GM18870 (cell line): ENCODE measurements at regions not wholly inside any gene's neighbourhood (a gene's known extent, or its start where the extent isn't known, plus 50 kb on each side); places are given as distances from the start of the nearest gene placed in this dataset.
"Not testable (repeated sequence)": the region's sequence is repeated elsewhere in the genome, so short reads cannot be mapped to it uniquely, and the experiment has no call there.

Experiments
- ATAC-seq: cut with Tn5 transposase; IDR thresholded peaks from one replicate; pipeline ENCODE4 v1.9.1; 2021; ENCODE audit warnings: moderate library complexity; ENCODE audit not compliant: unreplicated experiment

DNA sequence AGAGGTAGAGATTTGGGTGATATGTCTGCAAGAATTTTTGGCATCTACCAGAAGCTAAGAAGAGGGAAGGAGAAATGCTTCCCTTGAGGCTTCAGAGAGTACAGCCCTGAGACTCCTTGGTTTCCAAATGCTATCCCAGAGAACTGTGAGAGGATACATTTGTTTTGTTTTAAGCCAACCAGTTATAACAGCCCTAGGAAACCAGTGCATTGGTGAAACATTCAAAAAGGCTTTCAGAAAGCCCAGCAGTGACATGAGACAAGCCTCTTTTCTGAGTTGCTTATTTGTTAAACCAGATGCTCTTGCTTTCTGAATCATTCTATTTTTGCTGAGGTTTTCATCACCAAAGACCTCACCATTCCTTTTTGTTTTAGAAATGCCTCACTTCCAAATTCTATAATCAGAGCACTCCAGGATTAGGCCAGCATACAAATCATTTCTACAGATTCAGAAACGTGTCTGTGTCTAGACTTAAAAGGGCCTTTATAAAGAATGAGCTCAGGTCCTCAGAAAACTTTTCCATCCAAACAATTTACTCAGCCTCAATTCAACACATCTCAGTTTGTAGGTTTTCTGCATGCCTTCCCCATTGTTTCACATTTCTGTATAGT is 1617.8 kb upstream of the FLRT2 start:
- ATAC-seq, result no peak

DNA sequence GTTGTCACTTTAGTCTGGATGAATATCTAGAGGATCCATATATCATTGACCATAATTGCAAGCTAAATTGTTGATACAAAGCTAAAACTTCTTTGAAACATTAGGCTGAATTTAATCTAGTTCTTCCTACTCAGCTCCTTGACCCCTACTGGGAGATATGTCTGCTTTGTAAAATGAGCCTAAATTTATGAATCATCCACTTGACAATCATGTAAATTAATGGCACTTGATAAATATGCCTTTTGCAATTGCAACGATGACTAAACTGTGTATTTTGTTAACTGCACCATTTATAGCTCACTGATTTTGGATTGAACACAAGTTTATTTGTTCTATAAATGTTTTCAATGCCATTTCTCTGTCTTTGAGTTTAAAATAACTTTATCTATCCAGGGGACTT is 1616.5 kb upstream of the FLRT2 start:
- ATAC-seq, result no peak

DNA sequence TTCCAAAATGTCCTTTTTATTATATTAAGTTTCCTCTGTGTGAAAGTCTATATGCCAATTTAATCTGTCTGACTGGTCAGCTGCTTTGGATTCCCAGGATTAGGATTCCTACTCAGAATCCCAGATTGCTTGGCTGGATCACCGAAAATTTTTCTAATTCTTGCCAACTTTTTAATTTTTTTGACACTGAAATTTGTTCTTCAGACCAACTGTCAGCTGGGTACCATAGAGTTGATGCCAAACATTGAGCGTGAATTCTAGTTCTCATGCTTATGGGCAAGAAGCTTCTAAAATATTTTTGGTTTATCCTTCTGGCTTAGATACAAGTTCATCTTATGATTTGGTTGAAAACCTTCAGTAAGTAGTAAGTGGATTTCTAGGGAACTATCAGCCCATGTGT is 1611.4 kb upstream of the FLRT2 start:
- ATAC-seq, result no peak

DNA sequence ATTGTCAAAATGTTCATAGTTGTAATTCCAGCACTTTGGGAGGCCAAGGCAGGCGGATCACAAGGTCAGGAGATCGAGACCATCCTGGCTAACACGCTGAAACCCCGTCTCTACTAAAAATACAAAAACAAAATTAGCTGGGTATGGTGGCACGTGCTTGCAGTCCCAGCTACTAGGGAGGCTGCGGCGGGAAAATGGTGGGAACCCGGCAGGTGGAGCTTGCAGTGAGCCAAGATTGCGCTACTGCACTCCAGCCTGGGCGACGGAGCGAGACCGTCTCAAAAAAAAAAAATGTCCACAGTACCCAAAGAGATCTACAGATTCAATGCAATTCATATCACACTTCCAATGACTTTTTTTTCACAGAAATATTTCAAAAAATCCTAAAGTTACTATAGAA is 1610.3 kb upstream of the FLRT2 start:
- ATAC-seq, result not testable (repeated sequence)

DNA sequence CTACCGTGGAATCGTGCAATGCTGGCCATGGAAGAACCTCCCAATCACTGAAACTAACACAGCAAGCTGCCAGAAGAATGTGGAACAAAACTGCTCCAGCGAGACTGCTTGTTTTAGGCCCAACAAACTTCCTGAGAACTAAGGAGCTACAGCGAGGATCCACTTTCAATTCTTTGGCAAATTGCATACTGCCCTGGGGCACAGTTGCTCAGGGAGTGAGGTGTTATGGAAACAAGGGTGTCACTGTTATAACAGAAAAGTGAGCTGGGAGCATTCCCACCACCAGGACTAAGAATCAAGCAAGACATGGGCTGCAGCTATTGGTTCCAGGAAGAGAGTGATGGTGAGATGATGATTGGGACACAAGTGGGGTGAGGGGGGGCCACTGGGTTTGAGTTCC is 1606.1 kb upstream of the FLRT2 start:
- no peak for ATAC-seq

DNA sequence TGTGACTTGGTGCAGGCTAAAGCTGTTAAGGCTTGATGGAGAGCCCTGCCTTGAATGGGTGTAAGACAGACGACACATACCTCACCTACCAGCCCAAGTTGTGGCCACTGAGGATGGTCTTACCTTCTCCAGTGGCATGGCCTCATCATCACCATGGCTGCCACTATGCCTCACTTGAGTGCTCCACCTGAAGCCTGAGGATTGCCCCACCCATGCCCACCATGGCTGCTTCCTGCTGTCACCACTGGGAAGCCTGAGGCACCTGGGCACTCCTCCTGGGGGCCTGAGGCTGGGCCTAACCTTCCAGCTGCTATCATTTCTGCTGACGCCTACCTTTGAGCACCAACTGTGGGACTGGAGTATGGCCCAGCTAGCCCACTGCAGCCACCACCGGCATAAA is 1605.7 kb upstream of the FLRT2 start:
- ATAC-seq, result no peak

DNA sequence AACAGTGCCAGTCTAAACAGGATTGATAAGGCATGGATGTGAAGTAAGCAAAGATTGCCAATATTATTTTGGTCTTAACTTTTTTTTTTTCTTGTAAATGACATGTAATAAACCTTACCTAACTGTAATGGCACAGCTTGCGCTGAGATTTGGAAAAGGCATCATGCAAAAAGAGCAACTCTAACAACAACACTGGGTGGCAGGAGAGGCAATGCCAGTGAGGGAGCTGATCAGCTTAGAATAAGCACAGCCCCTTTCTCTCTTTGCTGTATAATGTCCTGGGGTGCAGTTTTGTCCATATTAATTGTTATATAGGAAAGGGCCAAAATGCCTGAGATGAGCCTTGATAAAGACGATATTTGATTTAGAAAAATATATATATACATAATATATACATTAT is 1589.7 kb upstream of the FLRT2 start:
- no peak for ATAC-seq

DNA sequence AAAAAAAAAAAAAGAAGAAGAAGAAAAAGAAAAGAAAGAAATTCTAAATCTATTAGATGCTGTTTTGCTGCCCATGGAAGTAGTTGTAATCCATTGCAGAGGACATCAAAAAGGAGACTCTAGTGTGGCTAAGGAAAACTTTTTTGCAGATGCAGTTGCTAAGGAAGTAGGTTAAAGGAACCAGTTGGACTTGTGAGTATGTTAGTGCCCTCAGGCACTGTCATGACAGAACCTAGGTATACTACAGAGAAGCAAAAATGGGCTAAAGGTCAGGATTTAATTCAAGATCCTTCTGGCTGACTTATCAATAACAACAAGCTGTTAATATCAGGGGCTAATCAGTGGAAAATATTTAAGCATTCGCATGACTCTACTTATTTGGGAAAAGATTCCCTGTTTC is 1571.6 kb upstream of the FLRT2 start:
- ATAC-seq, result no peak

DNA sequence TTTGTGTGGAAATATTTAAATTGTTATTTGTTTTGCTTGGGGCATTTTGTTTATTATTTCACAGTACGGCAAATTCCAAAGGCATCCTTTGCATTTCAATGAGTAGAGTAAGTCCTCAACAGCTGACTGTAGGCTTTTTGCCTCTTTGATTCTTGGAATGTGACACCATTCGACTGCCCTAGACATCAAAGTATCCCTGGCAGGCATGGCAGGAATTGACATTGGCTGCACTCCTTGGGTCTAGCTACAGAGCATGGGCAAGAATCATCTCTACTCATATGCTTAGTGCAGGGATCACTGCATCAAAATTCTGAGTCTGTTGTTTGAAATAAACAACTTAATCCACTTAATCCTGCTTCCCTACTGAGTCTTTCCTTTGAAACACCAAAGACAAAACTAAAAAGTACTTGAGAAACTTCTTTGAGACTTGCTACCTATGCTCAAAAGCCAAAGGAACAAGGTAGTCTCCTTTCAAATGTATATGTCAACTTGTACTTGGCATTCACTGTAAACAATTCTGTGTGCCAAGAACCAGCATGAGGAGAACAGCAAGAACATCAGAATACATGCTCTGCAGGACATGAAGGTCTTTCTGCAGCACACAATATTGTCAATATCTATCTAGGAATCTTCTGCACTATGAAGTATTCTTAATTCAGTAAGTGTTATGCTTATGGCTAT is 1569.0 kb upstream of the FLRT2 start:
- ATAC-seq, result no peak

DNA sequence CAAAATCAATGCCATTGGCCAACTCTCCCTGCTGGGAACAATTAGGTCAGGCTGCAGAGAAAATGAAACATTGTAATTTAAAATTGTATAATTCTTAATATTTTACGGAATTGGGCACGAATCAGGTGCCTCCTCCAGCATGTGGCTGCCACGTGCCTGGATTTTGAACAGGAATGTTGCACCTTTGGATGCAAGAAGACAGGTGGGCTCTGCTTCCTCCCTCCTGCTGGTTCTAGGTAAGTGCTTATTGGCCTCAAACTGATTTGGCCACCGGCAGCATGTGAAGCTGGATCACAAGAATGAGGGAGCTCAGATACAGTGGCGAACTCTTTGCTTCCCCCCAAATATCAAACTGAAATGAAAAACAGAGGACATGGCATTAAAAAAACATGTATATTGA is 1559.9 kb upstream of the FLRT2 start:
- no peak for ATAC-seq

DNA sequence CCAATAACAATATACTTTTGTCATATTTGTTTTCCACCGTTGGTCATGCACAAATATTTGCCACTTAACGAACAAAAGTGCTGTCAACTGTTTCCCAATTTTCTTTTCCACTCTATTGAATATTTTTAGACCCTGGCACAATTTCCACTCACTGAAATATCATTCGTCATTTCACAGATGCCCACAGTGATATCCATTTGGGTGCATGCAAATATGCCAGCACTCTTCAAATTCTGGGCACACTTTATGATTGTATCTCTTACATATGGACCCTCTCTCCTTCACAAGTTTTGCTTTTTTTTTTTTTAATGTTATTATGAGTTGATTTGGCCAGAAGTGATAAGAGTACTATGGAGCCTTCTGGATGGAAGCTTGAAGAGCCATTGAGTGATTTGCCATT is 1557.3 kb upstream of the FLRT2 start:
- no peak for ATAC-seq

DNA sequence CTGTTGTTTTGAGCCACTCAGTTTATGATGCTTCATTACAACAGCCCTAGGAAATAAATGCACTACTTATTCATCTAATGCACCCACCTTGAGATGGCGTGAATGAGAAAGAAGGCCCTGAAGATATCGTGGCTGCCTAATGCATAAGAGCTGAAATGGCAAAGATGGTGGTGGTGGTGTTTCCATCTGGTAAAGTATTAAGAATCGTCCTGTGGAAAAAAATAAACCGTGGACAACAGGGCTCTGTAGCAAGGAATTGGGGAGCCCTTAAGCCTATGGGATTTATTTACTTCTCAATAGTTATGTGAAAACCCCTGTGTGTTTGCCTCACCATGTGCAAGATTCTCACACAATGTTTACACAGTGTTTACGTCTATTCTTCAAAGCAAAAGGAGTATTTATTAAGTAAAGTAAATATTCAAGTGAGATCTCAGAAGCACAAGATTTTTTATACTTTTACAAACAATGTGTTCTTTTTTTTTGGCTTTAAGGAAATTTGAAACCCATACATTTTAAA is 1555.2 kb upstream of the FLRT2 start:
- no peak for ATAC-seq

DNA sequence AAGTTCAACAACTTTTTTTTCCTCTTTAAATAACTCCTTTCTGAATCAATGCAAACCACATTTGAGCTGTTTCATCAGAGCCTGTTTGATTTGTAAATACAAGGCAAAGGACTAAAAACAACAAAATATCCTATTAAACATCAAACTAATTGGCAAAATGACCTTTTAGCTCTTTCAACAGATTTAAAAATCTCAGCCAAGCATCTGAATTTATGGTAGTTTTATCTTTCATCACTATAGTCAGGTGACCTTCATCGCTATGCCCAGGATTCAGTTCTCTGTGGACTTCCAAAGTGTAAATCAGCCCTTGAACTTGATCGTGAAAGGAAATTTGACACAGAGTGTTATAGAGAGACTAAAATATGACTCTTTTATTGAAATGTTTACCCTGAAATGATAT is 1554.5 kb upstream of the FLRT2 start:
- ATAC-seq, result no peak

DNA sequence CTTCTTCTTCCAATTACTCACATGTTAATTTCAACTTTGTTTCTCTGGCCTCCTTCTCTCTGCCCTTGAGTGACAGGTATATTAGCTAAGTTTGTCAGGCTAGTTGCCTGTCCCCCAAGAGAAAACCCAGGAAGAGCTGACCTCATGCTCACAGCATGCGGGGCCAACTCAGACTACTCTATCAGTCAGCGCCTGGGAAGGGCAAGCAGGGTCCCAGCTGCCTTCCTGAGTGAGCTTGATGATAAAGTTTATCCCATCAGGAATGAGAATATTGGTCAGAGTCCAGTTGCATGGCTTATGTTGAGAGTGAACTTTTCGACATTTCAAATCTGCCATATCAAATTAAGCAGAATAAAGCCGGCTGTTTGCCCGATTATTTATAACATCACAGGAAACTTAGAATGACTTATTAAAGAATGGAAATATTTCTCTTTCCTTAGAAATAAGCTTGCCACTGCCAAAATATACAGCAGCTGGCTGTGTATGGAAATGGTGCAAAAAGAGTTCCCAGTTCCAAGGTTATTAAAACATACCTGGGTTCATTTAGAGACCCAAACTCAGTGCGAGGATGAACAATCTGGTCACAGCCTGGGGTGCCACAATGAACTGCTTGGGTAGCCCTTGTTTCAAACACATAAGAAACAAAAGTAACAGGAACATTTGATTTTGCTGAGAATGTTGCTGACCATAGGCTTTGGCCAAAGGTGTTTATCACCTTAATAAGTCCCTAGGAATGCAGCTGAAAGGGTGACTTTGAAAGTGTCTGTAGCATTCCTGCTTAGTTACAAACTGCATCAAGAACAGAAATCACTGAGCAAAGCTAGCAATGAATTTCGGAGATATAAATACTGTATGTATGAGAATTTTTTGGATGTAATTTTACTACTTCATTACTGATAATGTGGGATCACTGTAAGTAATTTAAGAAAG is 1553.8 kb upstream of the FLRT2 start:
- ATAC-seq, result no peak

DNA sequence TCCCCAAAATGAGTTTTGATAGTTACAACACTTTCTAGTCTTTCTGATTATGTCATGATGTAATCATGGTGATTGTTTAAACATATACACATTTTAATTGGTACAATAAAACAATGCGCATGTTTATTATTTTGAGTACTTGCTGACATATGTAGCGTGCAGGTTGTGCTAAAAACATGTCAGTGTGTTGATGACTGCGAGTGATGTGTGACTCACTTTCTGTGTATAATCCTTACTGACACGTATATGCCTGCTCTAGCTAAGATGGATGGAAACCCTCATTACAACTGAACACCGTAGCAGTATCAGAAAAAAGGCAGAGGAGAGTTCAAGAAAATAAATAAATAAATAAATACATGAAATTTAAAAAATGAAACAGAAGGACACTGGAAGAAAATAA is 1552.4 kb upstream of the FLRT2 start:
- ATAC-seq, result no peak

DNA sequence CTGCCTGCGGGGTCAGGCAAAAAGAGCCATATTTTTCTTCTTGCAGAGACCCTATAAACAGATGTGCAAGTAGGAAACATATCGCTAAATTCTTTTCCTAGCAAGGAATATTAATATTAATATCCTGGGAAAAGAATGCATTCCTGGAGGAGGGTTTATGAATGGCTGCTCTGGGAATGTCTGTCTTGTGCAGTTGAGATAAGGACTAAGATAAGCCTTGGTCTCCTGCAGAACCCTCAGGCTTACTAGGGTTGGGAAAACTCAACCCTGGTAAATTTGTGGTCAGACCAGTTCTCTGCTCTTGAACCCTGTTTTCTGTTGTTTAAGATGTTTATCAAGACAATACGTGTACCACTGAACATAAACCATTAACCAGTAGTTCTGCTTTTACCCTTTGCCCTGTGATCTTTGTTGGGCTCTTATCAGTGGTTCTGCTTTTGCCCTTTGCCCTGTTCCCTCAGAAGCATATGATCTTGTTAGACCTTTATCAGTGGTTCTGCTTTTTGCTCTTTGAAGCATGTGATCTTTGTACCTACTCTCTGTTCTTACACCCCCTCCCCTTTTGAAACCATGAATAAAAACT is 1548.2 kb upstream of the FLRT2 start:
- not testable (repeated sequence) for ATAC-seq

DNA sequence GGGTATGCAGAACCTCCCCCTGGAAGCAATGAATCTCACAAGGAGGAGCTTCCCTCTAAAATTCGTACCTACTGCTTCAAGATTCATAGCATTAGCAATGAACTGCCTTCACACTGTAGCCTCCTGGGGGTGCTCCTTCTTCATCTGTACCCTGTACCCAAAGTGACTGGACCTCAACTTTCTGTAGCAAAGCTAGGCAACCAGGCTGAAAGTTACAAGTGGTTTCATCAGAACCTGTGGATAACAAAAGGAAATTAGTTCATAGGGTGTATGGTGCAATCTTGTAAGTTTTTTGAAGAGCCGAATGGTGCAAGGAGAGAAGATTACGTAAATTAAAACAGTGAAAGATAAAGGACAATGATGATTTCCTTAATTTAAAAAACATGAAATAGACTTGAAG is 1541.7 kb upstream of the FLRT2 start:
- ATAC-seq, result no peak

DNA sequence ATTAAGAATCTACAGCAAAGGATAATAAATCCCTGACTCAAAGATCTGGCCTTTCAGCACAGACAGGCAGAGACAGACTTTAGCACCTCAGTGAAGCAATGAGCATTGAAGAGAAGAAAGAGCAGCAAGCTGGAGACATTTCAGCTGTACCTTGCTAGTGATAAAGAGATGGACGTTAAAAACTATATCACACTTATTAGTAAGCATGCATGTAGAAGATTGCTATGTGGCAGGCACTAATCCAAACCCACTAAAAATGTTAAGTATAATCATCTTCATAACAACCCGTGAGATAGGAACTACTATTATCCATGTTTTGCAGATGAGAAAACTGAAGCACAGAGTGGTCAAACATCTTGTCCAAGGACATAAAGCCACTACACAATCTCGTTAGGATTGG is 1538.3 kb upstream of the FLRT2 start:
- ATAC-seq, result no peak

DNA sequence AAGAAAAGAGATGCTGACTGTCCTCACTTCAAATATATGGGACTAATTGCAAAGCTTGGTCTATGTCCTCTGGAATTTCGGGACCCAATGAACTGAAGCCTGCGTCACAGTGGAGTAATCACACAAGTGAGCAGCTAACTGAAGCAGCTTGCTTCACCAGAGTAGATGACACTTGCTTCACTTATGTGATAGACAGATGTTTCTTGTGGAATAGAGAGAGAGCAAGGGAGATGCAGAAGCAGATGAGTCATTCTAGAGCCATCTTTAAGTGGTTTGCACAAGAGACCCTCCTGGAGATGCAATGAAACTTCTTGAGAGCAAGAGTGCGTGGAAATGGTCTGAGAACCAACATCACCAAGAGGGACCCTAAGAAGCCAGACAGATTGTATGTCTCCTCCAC is 1537.1 kb upstream of the FLRT2 start:
- no peak for ATAC-seq

DNA sequence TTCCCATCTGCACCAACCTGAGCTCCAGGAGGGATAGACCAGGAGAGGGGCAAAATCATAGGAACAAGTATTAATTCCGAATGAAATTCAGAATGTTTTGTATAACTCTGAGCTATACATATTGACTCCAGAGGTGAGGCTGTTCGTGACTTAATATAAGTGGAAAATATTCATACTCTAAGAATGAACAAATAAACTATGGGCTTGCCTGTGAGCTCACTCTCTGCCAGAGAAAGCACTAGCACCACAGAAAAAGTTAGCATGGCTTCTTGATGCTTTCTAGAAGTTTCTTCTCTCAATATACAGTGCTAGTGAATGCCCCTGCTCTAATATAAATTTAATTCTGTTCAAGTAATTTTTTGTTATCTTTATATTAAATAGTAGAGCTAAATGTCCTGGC is 1536.4 kb upstream of the FLRT2 start:
- no peak for ATAC-seq

DNA sequence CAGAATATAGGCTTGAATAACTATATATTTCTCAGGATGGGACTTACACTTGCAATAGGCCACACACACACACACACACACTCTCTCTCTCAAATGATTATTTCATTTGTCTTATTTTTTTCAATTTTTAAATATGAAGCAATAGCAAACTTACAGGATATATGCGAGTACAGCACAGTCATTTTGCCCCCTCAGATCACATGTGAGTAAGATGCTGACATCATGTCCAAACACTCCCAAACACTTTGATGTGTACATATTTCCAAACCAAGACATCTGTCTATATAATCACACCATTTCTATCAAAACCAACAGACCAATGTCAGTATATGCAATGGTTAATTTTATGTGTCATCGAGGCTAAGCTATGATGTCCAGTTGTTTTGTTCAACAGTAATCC is 1535.9 kb upstream of the FLRT2 start:
- no peak for ATAC-seq
